ENCODE measurements at regions not wholly inside any gene's neighbourhood (a gene's known extent, or its start where the extent isn't known, plus 50 kb on each side); places are given as distances from the start of the nearest gene placed in this dataset.

- Histone ChIP-seq H3K9me3 (no peaks in the 10 kb centered on the region), H3K4me1 (no peaks in the 10 kb centered on the region), H3K4me3 (no peak overlapping the region), H3K27me3 (no peaks in the 10 kb centered on the region), H3K27ac (no peak overlapping the region), H3K36me3 (no peaks in the 10 kb centered on the region)
- intact Hi-C loops (cut with DNase I) = no loop called here
- no peak for TF ChIP-seq CTCF (IDR thresholded peaks at IDR 0.05)
- TF ChIP-seq POLR2A (IDR thresholded peaks at IDR 0.05) = no peak
- 42 to 67% methylated on average over 4 of the region's 4 CpGs for WGBS, 2 donors
- no peak for DNase-seq
These were observed 256.9 kb upstream of the TPK1 start for GRCh38 chr7:145092766-145093165.

- DNase-seq = no peak
- WGBS, 2 donors = 57 to 69% methylated on average over 3 of the region's 3 CpGs
- H3K36me3 ChIP-seq = no peaks in the 10 kb centered on the region
- no peak overlapping the region for H3K27ac ChIP-seq
- intact Hi-C loops (cut with DNase I) = no loop called here
- H3K9me3 ChIP-seq = no peaks in the 10 kb centered on the region
- H3K27me3 ChIP-seq = no peaks in the 10 kb centered on the region
- H3K4me1 ChIP-seq = no peaks in the 10 kb centered on the region
- TF ChIP-seq CTCF (IDR thresholded peaks at IDR 0.05) (no peak), POLR2A (IDR thresholded peaks at IDR 0.05) (no peak)
- no peak overlapping the region for H3K4me3 ChIP-seq
These were observed 252.4 kb upstream of the TPK1 start for GRCh38 chr7:145088111-145088745.

- Histone ChIP-seq H3K9me3 (no peaks in the 10 kb centered on the region), H3K27me3 (no peaks in the 10 kb centered on the region), H3K4me1 (no peaks in the 10 kb centered on the region), H3K4me3 (no peak overlapping the region), H3K36me3 (no peaks in the 10 kb centered on the region), H3K27ac (no peak overlapping the region)
- TF ChIP-seq POLR2A (IDR thresholded peaks at IDR 0.05) (no peak), CTCF (IDR thresholded peaks at IDR 0.05) (no peak)
- 65 to 72% methylated on average over 4 to 5 of the region's 6 CpGs for WGBS, 2 donors
- no peak for DNase-seq
- intact Hi-C loops (cut with DNase I) = no loop called here
These were observed 246.7 kb upstream of the TPK1 start for GRCh38 chr7:145082366-145083161.

GRCh38 chr7:145065473-145065872 lies 229.6 kb upstream of the TPK1 start:
- intact Hi-C loops (cut with DNase I) = no loop called here
- no peak for DNase-seq
- Histone ChIP-seq H3K4me1 (no peaks in the 10 kb centered on the region), H3K27ac (no peak overlapping the region), H3K36me3 (no peaks in the 10 kb centered on the region), H3K9me3 (no peaks in the 10 kb centered on the region), H3K4me3 (no peak overlapping the region), H3K27me3 (no peaks in the 10 kb centered on the region)
- WGBS, 2 donors = 48 to 53% methylated on average over 2 of the region's 2 CpGs
- TF ChIP-seq CTCF (IDR thresholded peaks at IDR 0.05) (no peak), POLR2A (IDR thresholded peaks at IDR 0.05) (no peak)

- no peak overlapping the region for H3K4me3 ChIP-seq
- H3K9me3 ChIP-seq = no peaks in the 10 kb centered on the region
- no peak for DNase-seq
- no peaks in the 10 kb centered on the region for H3K27me3 ChIP-seq
- intact Hi-C loops (cut with DNase I) = no loop called here
- 59 to 63% methylated on average over 4 of the region's 4 CpGs for WGBS, 2 donors
- no peak overlapping the region for H3K27ac ChIP-seq
- TF ChIP-seq CTCF (IDR thresholded peaks at IDR 0.05) (no peak), POLR2A (IDR thresholded peaks at IDR 0.05) (no peak)
- no peaks in the 10 kb centered on the region for H3K4me1 ChIP-seq
- no peaks in the 10 kb centered on the region for H3K36me3 ChIP-seq
These were observed 228.3 kb upstream of the TPK1 start for GRCh38 chr7:145064114-145064513.

Measured in esophagus squamous epithelium (tissue), 5 donors.